ENCODE measurements at regions not wholly inside any gene's neighbourhood (a gene's known extent, or its start where the extent isn't known, plus 50 kb on each side); places are given as distances from the start of the nearest gene placed in this dataset.

DNA sequence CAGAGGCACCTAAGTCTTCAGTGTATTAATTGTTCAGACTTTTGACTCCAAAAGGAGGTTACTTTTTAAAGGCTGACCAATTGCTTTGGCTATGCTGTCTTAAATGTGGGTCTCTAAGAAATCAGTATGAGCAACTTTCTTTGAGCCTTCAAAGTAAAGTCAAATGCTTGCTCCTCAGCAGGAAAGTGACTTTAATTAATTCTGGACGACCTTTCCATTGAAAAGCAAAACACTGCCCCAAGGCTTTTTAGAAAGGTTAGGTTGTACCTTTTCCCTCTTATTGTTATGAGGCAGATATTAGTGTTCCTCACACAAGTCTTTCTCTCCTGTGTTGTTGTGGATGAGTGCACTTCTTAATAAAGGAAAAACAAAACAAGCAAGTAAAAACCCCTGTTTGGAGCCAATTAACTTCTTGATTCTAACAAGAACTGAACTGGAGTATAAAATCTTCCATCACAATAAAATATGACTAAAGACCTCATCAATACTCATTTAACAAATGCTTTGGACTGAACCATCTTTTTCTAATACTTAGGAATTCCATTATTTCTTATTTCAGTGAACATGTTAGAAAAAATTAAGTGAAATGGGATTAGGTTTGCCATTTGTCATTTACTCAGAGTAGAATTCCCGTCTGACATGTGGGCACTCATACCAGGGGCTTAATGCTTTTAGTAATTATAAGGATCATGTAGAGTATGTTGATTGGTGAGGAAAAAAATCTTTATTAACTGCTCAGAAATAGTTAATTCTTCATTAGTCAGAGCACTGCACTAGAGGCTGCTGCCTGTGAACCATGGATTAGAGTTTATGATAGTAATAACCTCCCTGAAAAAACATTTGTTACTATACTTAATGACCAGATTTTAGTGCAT, 159.1 kb upstream of the ZNF608 start:
- TF ChIP-seq YY1 (IDR thresholded peaks at IDR 0.05; ENCODE audit: insufficient read depth, insufficient read length) (no peak), SUZ12 (IDR thresholded peaks at IDR 0.05; ENCODE audit: extremely low read depth, insufficient read depth, insufficient read length) (no peak)
